Bone marrow (tissue), 2 donors: ENCODE measurements at regions not wholly inside any gene's neighbourhood (a gene's known extent, or its start where the extent isn't known, plus 50 kb on each side); places are given as distances from the start of the nearest gene placed in this dataset.

Experiments
- DNase-seq, 2 donors: peaks; one replicate each; lab custom pipeline; 2025; lab: John Stamatoyannopoulos, UW

- no peak for DNase-seq
Observed at GRCh38 chr2:67340133-67341011, 56.8 kb upstream of the ETAA1 start.

GRCh38 chr2:67341012-67341318, 56.2 kb upstream of the ETAA1 start:
- no peak for DNase-seq

GRCh38 chr2:67341336-67341735, 55.8 kb upstream of the ETAA1 start:
- DNase-seq = no peak

- no peak for DNase-seq
Observed at GRCh38 chr2:67342394-67342793, 54.7 kb upstream of the ETAA1 start.

- DNase-seq = no peak
Observed at GRCh38 chr2:67346718-67347407, 50.3 kb upstream of the ETAA1 start.
